GM12878 (cell line): ENCODE measurements at regions not wholly inside any gene's neighbourhood (a gene's known extent, or its start where the extent isn't known, plus 50 kb on each side); places are given as distances from the start of the nearest gene placed in this dataset.

Experiments used
- CBFB ChIP-seq: IDR thresholded peaks from 2 replicates; pipeline ENCODE4 v1.6.1; 2016; ENCODE audit warnings: antibody characterized with exemption, low read depth
- DPF2 ChIP-seq: fragments of 450-650 bp; IDR thresholded peaks from 2 replicates; pipeline ENCODE4 v1.6.1; 2017; ENCODE audit warnings: mild to moderate bottlenecking
- EZH2 ChIP-seq: IDR thresholded peaks from 2 replicates; pipeline ENCODE4 v1.6.1; 2012; ENCODE audit warnings: low read depth, mild to moderate bottlenecking, control low read depth, inconsistent platforms, low read length, borderline replicate concordance; ENCODE audit not compliant: control insufficient read depth
- GABPA ChIP-seq: IDR thresholded peaks from 2 replicates; pipeline ENCODE4 v1.6.1; 2014; ENCODE audit warnings: antibody characterized with exemption, low read depth, mild to moderate bottlenecking, inconsistent platforms
- IKZF2 ChIP-seq, 2 experiments: fragments of 450-650 bp; IDR thresholded peaks; 2 replicates each; pipeline ENCODE4 v1.6.1; 2017; ENCODE audit warnings: mild to moderate bottlenecking in 2 of 2, moderate library complexity in 2 of 2
- MYB ChIP-seq: fragments of 150-350 bp; IDR thresholded peaks from 2 replicates; pipeline ENCODE4 v1.6.1; 2014; ENCODE audit warnings: mild to moderate bottlenecking, low read depth, low read length, borderline replicate concordance
- NFXL1 ChIP-seq: fragments of 450-650 bp; IDR thresholded peaks from 2 replicates; pipeline ENCODE4 v1.6.1; 2017; ENCODE audit warnings: antibody characterized with exemption, mild to moderate bottlenecking, borderline replicate concordance
- NR2F1 ChIP-seq: fragments of 450-650 bp; conservative IDR thresholded peaks from 2 replicates; pipeline ENCODE4 v1.6.1; 2017; ENCODE audit warnings: mild to moderate bottlenecking
- RELA ChIP-seq: fragments of 450-650 bp; IDR thresholded peaks from 2 replicates; pipeline ENCODE4 v1.8.0; 2014; ENCODE audit warnings: borderline replicate concordance; ENCODE audit not compliant: partially characterized antibody
- SP1 ChIP-seq: IDR thresholded peaks from one replicate; pipeline ENCODE4 v1.6.1; 2011; ENCODE audit warnings: low read depth, low read length
- STAT3 ChIP-seq: IDR thresholded peaks from 2 replicates; pipeline ENCODE4 v1.6.1; 2011; ENCODE audit warnings: low read depth, low read length, improper control_type of control experiment
- TCF12 ChIP-seq: IDR thresholded peaks from 2 replicates; pipeline ENCODE4 v1.6.1; 2011; ENCODE audit warnings: low read depth, mild to moderate bottlenecking, low read length
- TF ChIP-seq, protein P1 (sequence below): fragments of 450-650 bp; IDR thresholded peaks from 2 replicates; pipeline ENCODE4 v1.6.1; 2017; ENCODE audit warnings: mild to moderate bottlenecking, low read depth, inconsistent platforms; ENCODE audit not compliant: poor library complexity, severe bottlenecking
- TF ChIP-seq, protein P2 (sequence below): fragments of 450-650 bp; IDR thresholded peaks from 2 replicates; pipeline ENCODE4 v1.6.1; 2016; ENCODE audit warnings: mild to moderate bottlenecking
- TF ChIP-seq, protein P3 (sequence below): fragments of 450-650 bp; IDR thresholded peaks from 2 replicates; pipeline ENCODE4 v1.6.1; 2016; ENCODE audit warnings: mild to moderate bottlenecking
- TF ChIP-seq, protein P4 (sequence below), 3 experiments: IDR thresholded peaks in 2 of 3; conservative IDR thresholded peaks in 1 of 3; 2 replicates each; pipeline ENCODE4 v1.5.1; 2011; ENCODE audit warnings: low read depth in 3 of 3, low read length in 3 of 3, mild to moderate bottlenecking in 3 of 3, control low read depth in 2 of 3, moderate library complexity in 2 of 3, inconsistent platforms in 1 of 3, mixed read lengths in 1 of 3; ENCODE audit not compliant: control insufficient read depth in 2 of 3, insufficient read depth in 1 of 3; ENCODE audit errors: extremely low read depth in 1 of 3
- TF ChIP-seq, protein P5 (sequence below): IDR thresholded peaks from 2 replicates; pipeline ENCODE4 v1.6.1; 2012; ENCODE audit warnings: low read depth, low read length, improper control_type of control experiment
- TF ChIP-seq, protein P6 (sequence below): fragments of 450-650 bp; IDR thresholded peaks from 2 replicates; pipeline ENCODE4 v1.6.1; 2017; ENCODE audit warnings: mild to moderate bottlenecking, moderate library complexity

DNA sequence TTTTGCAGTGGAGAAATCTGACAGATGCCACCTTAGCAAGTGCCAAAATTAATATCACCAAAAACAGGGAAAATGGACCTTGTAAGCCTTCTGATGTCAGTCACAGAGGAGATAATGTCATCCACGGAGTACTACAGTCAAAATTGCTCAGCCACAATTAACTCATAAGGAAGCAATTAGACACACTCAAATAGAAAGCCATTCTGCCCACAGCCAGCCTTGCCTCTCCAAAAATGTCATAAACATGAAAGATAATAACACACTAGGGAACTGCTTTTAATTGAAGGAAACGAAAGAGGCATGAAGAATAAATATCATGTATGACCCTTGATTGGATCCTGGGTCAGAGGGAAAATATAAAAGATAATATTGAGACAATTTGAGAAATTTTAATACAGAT, 505.6 kb upstream of the API5 start (continued):
- TF ChIP-seq GABPA (no peak), RELA (no peak), NR2F1 (peak; percentile 73; the same call in 1 of the 2 replicates), SP1 (no peak), IKZF2 (IDR thresholded peaks at IDR 0.05) (peak; percentile 22 to 65; a peak in 1 of 4 replicates), NFXL1 (no peak), EZH2 (no peak), CBFB (no peak), TCF12 (no peak), MYB (no peak), DPF2 (peak; percentile 68; the same call in 1 of the 2 replicates), STAT3 (no peak)
- TF ChIP-seq, protein P1, sequence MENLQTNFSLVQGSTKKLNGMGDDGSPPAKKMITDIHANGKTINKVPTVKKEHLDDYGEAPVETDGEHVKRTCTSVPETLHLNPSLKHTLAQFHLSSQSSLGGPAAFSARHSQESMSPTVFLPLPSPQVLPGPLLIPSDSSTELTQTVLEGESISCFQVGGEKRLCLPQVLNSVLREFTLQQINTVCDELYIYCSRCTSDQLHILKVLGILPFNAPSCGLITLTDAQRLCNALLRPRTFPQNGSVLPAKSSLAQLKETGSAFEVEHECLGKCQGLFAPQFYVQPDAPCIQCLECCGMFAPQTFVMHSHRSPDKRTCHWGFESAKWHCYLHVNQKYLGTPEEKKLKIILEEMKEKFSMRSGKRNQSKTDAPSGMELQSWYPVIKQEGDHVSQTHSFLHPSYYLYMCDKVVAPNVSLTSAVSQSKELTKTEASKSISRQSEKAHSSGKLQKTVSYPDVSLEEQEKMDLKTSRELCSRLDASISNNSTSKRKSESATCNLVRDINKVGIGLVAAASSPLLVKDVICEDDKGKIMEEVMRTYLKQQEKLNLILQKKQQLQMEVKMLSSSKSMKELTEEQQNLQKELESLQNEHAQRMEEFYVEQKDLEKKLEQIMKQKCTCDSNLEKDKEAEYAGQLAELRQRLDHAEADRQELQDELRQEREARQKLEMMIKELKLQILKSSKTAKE, result no peak
- TF ChIP-seq, protein P2, sequence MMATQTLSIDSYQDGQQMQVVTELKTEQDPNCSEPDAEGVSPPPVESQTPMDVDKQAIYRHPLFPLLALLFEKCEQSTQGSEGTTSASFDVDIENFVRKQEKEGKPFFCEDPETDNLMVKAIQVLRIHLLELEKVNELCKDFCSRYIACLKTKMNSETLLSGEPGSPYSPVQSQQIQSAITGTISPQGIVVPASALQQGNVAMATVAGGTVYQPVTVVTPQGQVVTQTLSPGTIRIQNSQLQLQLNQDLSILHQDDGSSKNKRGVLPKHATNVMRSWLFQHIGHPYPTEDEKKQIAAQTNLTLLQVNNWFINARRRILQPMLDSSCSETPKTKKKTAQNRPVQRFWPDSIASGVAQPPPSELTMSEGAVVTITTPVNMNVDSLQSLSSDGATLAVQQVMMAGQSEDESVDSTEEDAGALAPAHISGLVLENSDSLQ, result peak; percentile 21; the same call in 1 of the 2 replicates
- TF ChIP-seq, protein P3, sequence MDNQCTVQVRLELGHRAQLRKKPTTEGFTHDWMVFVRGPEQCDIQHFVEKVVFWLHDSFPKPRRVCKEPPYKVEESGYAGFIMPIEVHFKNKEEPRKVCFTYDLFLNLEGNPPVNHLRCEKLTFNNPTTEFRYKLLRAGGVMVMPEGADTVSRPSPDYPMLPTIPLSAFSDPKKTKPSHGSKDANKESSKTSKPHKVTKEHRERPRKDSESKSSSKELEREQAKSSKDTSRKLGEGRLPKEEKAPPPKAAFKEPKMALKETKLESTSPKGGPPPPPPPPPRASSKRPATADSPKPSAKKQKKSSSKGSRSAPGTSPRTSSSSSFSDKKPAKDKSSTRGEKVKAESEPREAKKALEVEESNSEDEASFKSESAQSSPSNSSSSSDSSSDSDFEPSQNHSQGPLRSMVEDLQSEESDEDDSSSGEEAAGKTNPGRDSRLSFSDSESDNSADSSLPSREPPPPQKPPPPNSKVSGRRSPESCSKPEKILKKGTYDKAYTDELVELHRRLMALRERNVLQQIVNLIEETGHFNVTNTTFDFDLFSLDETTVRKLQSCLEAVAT, result no peak
- TF ChIP-seq, protein P4, sequence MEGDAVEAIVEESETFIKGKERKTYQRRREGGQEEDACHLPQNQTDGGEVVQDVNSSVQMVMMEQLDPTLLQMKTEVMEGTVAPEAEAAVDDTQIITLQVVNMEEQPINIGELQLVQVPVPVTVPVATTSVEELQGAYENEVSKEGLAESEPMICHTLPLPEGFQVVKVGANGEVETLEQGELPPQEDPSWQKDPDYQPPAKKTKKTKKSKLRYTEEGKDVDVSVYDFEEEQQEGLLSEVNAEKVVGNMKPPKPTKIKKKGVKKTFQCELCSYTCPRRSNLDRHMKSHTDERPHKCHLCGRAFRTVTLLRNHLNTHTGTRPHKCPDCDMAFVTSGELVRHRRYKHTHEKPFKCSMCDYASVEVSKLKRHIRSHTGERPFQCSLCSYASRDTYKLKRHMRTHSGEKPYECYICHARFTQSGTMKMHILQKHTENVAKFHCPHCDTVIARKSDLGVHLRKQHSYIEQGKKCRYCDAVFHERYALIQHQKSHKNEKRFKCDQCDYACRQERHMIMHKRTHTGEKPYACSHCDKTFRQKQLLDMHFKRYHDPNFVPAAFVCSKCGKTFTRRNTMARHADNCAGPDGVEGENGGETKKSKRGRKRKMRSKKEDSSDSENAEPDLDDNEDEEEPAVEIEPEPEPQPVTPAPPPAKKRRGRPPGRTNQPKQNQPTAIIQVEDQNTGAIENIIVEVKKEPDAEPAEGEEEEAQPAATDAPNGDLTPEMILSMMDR (IDR thresholded peaks at IDR 0.05 in 2 of 3, conservative IDR thresholded peaks at IDR 0.05 in 1 of 3; ENCODE audit: control insufficient read depth in 2 of 3, extremely low read depth in 1 of 3, insufficient read depth in 1 of 3, low read depth in 3 of 3, low read length in 3 of 3), result no peak
- TF ChIP-seq, protein P5, sequence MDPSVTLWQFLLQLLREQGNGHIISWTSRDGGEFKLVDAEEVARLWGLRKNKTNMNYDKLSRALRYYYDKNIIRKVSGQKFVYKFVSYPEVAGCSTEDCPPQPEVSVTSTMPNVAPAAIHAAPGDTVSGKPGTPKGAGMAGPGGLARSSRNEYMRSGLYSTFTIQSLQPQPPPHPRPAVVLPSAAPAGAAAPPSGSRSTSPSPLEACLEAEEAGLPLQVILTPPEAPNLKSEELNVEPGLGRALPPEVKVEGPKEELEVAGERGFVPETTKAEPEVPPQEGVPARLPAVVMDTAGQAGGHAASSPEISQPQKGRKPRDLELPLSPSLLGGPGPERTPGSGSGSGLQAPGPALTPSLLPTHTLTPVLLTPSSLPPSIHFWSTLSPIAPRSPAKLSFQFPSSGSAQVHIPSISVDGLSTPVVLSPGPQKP, result no peak
- TF ChIP-seq, protein P6, sequence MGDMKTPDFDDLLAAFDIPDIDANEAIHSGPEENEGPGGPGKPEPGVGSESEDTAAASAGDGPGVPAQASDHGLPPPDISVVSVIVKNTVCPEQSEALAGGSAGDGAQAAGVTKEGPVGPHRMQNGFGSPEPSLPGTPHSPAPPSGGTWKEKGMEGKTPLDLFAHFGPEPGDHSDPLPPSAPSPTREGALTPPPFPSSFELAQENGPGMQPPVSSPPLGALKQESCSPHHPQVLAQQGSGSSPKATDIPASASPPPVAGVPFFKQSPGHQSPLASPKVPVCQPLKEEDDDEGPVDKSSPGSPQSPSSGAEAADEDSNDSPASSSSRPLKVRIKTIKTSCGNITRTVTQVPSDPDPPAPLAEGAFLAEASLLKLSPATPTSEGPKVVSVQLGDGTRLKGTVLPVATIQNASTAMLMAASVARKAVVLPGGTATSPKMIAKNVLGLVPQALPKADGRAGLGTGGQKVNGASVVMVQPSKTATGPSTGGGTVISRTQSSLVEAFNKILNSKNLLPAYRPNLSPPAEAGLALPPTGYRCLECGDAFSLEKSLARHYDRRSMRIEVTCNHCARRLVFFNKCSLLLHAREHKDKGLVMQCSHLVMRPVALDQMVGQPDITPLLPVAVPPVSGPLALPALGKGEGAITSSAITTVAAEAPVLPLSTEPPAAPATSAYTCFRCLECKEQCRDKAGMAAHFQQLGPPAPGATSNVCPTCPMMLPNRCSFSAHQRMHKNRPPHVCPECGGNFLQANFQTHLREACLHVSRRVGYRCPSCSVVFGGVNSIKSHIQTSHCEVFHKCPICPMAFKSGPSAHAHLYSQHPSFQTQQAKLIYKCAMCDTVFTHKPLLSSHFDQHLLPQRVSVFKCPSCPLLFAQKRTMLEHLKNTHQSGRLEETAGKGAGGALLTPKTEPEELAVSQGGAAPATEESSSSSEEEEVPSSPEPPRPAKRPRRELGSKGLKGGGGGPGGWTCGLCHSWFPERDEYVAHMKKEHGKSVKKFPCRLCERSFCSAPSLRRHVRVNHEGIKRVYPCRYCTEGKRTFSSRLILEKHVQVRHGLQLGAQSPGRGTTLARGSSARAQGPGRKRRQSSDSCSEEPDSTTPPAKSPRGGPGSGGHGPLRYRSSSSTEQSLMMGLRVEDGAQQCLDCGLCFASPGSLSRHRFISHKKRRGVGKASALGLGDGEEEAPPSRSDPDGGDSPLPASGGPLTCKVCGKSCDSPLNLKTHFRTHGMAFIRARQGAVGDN, result no peak
